GM12864 (cell line): ENCODE measurements at regions not wholly inside any gene's neighbourhood (a gene's known extent, or its start where the extent isn't known, plus 50 kb on each side); places are given as distances from the start of the nearest gene placed in this dataset.

ENCODE experiments used
- DNase-seq: peaks from one replicate; pipeline ENCODE4 v3.0.0-alpha.2; 2011; ENCODE audit warnings: low read depth
- H3K4me3 ChIP-seq: 2 replicates; pipeline ENCODE4 v1.5.1; 2011; ENCODE audit warnings: mild to moderate bottlenecking, low read depth, low read length, control low read depth
- TF ChIP-seq, protein P1 (sequence below): IDR thresholded peaks from 2 replicates; pipeline ENCODE4 v1.5.1; 2011; ENCODE audit warnings: low read depth, mild to moderate bottlenecking, moderate library complexity, low read length, control low read depth, inconsistent platforms; ENCODE audit errors: missing control alignments

DNA sequence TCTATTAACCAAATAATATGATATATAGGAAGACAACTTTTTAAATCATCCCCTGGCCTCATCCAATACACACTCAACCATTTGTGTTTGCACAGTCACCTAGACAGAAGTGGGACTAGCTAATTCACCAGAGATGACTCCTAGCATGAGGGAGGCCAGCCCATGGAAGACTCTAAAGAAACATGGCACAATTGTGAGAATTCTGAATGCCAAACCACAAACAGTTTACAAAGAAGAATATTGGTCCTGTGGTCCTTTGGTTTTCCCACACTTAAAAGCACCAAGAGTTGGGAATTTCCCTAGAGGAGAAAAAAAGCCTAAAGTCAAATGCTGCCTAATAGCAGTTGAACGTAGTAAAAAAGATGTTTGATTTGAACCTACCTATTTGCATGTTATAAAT lies 609.9 kb downstream of the ACTL7B start:
- H3K4me3 ChIP-seq, result no peak overlapping the region
- TF ChIP-seq, protein P1, sequence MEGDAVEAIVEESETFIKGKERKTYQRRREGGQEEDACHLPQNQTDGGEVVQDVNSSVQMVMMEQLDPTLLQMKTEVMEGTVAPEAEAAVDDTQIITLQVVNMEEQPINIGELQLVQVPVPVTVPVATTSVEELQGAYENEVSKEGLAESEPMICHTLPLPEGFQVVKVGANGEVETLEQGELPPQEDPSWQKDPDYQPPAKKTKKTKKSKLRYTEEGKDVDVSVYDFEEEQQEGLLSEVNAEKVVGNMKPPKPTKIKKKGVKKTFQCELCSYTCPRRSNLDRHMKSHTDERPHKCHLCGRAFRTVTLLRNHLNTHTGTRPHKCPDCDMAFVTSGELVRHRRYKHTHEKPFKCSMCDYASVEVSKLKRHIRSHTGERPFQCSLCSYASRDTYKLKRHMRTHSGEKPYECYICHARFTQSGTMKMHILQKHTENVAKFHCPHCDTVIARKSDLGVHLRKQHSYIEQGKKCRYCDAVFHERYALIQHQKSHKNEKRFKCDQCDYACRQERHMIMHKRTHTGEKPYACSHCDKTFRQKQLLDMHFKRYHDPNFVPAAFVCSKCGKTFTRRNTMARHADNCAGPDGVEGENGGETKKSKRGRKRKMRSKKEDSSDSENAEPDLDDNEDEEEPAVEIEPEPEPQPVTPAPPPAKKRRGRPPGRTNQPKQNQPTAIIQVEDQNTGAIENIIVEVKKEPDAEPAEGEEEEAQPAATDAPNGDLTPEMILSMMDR, result no peak
- DNase-seq, result no peak

DNA sequence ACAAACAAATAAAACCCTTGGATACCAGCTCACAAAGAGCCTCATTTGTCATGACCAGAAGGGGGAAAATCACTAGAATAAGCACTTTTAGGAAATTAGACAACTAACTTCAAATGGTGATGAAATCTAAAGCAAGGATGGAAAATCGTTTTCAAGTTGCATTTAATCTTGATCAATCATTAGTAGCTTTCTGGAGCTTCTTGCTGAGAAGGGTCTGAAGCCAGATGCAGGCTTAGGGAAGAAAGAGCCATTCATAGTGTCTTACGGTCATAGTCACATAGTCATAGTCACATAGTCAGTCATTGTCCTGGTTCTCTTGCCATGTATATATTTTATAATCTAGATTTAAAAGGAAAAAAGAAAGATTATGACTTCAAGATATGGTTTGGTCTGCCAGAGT lies 610.5 kb downstream of the ACTL7B start:
- TF ChIP-seq, protein P1, result no peak
- H3K4me3 ChIP-seq, result no peak overlapping the region
- no peak for DNase-seq

DNA sequence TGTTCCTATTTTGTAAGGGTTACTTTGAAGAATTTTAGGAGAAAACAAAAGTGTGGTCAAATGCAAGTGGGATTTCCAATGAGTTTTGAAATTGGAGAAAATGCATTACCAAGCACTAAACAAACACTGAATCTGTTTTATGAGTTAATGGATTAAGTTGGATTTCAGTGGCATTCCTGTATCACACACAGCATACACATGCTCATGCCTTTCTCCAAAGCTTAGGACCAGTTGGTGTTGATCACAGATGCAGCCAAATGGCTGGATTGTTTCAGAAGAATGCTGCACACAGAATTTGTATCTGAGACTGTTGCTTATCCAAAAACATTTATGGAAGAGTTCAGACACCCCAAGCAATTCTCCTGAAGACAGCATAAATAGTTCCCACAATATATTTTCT lies 611.1 kb downstream of the ACTL7B start:
- DNase-seq, result no peak
- no peak overlapping the region for H3K4me3 ChIP-seq
- TF ChIP-seq, protein P1, result no peak

DNA sequence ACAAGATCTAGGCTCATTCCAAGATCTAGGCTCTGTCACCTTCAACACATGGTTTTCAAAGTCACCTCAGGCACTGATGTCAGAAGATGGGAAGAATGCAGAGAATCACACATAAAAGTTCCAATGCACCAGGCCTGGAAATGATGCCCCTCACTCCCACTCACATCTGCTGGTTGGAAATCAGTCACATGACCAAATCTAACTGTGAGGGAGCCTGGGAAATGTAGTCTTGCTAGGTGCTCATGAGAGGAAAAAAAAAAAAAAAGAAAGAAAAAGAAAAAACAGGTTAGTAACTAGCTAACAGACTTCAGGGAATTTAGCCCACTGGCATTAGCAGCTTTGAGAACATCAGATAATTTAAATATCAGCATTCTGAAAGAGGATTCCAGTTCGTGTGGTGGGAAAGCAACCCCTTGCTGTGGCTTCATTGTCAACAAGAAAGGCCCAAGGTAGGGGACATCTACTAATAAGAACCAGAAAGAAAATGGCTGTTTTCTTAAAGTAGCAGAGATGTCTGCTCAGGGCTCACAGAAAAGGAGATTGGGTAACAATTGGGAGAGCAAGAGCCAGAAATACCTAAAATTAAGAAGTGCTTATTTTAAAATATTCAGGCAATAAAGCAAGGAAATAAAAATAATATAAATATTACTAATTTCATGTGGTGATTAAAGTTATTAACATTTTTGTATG lies 614.3 kb downstream of the ACTL7B start:
- TF ChIP-seq, protein P1, result no peak
- H3K4me3 ChIP-seq, result no peak overlapping the region
- DNase-seq, result no peak

DNA sequence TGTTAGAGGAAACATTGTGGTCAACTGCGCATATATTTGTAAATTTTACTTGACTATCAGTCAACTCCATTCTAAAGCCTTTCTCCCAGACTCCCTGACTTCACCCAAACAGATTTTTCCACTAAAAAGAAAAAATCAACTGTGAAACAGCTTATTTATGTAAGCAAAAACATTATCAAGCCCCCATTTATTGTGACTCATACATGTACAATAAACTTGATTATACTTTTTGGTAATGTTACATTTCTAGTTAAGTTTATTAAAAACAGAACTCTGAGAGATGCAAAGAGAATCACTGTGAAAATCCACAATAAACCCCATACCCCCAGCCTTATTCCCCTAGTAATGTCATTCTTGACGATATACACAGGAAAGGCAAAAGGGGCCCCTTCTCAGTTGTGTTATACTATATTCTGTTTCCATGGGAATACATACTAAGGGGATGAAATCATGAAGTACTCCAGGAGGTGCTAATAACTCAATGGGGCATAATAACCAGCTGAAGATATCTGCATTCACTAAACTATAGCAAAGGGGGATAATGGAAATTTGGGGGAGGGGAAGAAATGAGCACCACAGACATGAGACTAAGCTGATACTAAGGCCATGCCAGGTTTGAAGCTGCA lies 616.0 kb downstream of the ACTL7B start:
- no peak overlapping the region for H3K4me3 ChIP-seq
- TF ChIP-seq, protein P1, result no peak
- DNase-seq, result no peak

DNA sequence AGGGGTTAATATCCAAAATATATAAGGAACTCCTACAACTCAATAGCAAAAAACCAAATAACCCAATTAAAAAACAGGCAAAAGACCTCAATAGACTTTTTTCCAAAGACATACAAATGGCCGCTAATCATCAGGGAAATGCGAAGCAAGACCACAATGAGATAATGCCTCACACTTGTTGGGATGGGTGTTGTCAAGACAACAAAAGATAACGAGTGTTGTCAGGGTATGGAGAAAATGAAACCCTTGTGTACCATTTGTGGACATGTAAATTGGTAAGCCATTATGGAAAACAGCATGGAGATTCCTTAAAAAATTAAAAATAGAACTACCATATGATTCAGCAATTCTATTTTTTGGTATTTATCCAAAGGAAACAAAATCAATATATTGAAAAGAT lies 620.2 kb downstream of the ACTL7B start:
- no peak for DNase-seq
- no peak overlapping the region for H3K4me3 ChIP-seq
- TF ChIP-seq, protein P1, result no peak

DNA sequence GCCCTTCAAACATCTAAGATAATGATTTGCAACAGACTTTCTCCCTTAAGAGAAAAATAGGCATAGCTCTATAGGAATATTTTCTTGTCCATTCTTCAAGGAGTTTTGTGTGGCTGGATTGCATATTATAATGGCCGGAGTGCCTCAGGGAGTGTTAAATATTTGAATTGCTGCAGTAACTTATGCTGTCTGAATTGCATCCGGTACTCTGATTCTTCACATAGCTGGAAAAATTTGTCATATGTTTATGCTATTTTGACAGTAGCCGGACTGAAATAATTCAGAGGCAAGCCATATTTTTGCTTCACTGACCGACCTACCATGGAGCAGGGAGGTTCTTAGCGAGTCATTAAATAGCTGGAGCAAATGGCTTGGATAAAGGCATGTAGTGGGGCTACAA lies 621.0 kb downstream of the ACTL7B start:
- H3K4me3 ChIP-seq, result no peak overlapping the region
- no peak for DNase-seq
- TF ChIP-seq, protein P1, result no peak
